ENCODE measurements at regions not wholly inside any gene's neighbourhood (a gene's known extent, or its start where the extent isn't known, plus 50 kb on each side); places are given as distances from the start of the nearest gene placed in this dataset.
"Not testable (repeated sequence)": the region's sequence is repeated elsewhere in the genome, so short reads cannot be mapped to it uniquely, and the experiment has no call there.

DNA sequence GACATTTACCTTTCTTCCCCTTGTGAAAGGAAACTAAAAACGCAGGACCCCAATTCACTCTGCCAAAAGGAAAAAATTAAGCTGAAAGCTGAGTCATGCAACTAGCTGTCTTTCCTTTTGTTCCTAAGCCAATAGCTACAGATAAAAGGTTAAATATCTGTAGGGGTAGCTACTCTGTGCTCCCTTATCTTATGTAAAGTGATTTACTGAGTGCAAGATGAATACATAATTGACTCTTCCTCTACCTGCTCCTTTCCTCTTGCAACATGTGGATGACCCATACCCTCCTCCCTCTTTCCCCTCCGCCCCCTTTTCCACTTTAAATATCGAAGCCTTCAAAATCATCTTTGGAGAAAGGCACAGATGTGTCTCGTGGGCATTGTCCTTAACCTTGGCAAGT, 68.0 kb upstream of the ZNF157 start:
- DNase-seq, result no peak

DNA sequence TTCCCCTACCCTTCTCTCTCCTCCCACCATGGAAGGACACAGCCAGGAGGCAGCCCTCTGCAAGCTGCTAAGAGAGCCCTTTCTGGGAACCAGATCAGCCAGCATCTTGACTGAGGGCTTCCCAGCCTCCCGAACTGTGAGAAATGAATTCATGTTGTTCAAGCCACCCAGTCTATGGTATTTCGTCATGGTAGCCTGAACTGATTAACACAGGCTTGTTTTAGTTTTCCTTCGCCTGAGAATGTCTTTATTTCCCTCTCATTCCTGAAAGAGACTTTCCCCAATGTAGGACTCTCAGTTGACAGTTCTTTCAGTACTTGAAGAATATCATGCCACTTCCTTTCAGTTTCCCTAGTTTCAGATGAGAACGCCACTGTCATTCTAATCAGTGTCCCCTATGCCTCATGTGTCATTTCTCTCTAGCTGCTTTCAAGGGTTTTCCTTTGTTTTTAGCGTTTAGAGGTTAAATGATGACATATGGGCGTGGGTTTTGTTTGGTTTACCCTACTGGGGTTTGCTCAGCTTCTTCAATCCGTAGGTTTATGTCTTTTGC, 63.8 kb upstream of the ZNF157 start:
- not testable (repeated sequence) for DNase-seq

- DNase-seq, result peak; percentile 37 to 39
Measured at GRCh38 chrX:47311932-47312774, 58.2 kb upstream of the ZNF157 start.

GRCh38 chrX:47313056-47313455, 57.3 kb upstream of the ZNF157 start:
- DNase-seq, result no peak

DNA sequence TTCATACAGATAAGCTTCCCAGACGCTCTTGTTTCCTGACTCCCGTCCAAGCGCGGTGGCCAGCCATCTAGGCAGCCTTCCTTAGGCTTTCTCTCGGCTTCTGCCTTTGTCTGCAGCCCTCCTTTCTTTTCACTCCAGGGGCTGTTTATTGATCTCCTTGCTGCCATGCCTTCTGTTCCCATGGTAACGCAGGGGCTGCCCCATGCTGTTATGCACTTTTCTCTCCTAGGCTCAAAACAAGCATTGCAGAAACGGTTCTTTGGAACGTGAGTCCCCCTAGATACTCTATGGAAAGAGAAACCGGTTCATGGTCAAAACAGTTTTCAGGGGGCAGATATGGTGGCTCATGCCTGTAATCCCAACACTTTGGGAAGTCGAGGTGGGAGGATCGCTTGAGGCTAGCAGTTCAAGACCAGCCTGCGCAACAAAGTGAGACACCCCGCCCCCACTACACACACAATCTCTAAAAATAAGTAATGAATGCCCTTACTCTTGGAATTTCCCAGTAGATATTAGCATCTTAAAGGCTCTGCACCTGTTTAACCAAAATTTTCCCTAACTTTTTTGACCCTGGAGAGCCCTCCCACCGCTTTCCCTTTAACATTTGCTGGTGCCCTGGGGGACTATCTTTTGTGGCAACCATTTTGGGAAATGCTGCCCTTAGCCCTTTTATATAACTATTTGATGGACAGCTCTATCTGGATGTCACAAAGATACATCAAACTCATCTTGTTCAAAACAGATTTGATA, 53.9 kb upstream of the ZNF157 start:
- no peak for DNase-seq

Data from activated CD4-positive, alpha-beta T cell treated with anti-CD3 and anti-CD28 coated beads, Interleukin-2, amount 50 U/mL, for 4 hours (primary cell).